ENCODE measurements at regions not wholly inside any gene's neighbourhood (a gene's known extent, or its start where the extent isn't known, plus 50 kb on each side); places are given as distances from the start of the nearest gene placed in this dataset.

- no peak for FAIRE-seq
These were observed 1595.1 kb upstream of the MIR17HG start for GRCh38 chr13:89752394-89752793.

DNA sequence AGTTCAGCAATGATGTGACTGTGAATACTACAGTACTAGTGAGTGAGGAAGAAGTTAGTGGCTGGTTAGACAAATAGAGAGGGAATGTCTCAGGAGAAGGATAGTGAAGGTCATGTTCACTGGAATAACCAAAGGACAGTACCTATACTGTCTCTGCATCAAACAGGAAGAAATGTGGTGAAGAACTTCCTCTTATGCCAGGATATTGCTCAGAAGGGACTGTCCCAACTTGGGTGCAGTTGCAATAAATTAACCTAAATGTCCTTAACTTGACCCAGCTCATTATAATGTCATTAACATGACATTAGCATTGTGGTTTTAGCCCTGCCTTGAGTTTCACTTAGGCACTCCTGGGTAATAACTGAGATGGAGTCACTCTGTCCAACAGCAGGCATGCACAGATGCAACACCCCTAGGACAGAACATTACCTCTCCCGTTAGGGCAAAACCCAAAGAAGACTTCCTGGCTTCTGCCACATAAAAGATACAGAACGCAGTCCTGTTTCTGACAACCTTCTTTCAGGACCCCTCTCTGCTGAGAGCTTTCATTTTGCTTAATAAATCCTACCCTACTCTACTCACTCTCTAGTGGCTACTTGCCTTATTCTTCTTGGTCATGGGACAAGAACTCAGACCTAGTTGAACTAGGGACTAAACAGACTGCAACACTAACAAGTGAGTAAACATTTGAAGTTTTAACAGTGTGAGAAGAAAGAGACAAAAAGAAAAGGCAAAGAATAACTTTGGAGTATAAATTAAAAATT lies 1591.6 kb upstream of the MIR17HG start:
- FAIRE-seq, result no peak

DNA sequence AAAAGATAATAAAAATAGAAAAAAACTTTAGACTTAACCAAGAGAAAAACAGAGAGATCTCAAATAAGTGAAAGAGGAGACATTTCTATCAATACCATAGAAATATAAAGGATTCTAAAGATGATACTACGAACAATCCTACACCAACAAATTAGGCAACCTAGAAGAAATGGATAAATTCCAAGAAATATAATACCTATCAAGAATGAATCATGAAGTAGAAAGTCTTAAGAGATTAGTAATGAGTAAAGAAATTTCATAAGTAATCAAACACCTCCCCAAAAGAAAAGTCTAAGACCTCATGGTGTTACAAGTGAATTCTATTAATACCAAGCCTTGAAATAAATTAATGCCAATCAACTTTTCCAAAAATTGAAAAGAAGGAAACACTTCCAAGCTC lies 1584.5 kb upstream of the MIR17HG start:
- FAIRE-seq, result no peak

GRCh38 chr13:89783221-89783755 lies 1564.2 kb upstream of the MIR17HG start:
- no peak for FAIRE-seq

- FAIRE-seq, result no peak
These were observed 1563.2 kb upstream of the MIR17HG start for GRCh38 chr13:89784161-89784809.

- FAIRE-seq, result no peak
These were observed 1561.0 kb upstream of the MIR17HG start for GRCh38 chr13:89786531-89786930.

DNA sequence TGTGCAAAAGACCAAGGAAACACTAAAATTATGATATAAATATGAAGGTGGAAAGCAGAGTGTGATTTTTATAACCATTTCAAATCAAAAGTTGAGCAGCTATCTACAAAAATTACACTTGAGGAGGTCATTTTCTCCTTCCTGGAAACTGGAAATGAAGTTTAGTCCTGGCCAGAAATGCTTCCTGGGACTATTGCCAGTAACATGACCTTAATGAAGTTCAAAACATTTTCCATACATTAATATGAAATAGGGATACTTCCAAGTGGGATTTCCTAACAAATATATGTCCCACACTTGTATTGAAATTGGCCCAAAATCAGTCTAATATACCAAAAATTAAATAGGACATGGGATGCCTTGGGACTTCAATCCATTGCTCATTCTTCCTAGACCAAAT lies 1556.8 kb upstream of the MIR17HG start:
- FAIRE-seq, result no peak

- FAIRE-seq, result peak; percentile 87
These were observed 1555.4 kb upstream of the MIR17HG start for GRCh38 chr13:89791971-89792630.

GRCh38 chr13:89796196-89796595 lies 1551.3 kb upstream of the MIR17HG start:
- no peak for FAIRE-seq

GRCh38 chr13:89803839-89804238 lies 1543.6 kb upstream of the MIR17HG start:
- no peak for FAIRE-seq

GRCh38 chr13:89806594-89806993 lies 1540.9 kb upstream of the MIR17HG start:
- FAIRE-seq, result no peak

- no peak for FAIRE-seq
These were observed 1534.6 kb upstream of the MIR17HG start for GRCh38 chr13:89812856-89813255.

DNA sequence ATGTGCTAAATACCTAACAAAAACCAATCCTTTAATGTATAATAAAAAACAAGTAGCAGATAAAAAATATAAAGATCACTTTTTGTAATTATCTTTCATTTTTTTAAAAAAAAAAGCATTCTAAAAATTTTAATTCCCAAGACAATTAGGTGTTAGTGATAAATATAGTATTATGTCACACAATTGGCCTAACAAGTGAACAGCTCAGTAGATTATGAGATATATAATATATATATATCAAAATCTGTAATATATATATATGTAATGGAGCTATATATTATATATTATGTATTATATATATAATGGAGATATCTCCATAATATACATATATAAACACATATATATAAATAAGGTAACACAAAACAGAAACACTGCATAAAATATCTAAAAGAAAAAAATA lies 1531.1 kb upstream of the MIR17HG start:
- FAIRE-seq, result peak; percentile 19

DNA sequence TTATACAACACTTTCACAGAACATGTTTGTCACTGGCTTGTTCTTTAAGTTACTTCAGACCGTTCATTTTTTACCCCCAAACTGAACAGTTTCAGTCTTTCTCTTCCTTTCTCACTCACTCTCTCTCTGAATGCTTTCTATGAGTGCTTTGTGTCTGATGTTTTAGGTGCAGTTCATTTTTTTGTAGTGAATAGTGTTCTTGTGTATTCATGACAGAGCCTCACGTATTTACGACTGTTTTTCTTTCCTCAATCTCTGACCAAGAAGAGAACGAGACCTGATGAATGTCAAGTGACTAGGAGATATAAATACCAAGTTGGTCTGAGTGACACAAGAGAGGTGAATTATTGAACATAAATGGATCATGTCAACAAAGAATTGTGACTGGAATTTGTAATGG lies 1525.0 kb upstream of the MIR17HG start:
- no peak for FAIRE-seq

- FAIRE-seq, result no peak
These were observed 1519.9 kb upstream of the MIR17HG start for GRCh38 chr13:89827552-89827951.

- FAIRE-seq, result no peak
These were observed 1519.0 kb upstream of the MIR17HG start for GRCh38 chr13:89828506-89828905.

DNA sequence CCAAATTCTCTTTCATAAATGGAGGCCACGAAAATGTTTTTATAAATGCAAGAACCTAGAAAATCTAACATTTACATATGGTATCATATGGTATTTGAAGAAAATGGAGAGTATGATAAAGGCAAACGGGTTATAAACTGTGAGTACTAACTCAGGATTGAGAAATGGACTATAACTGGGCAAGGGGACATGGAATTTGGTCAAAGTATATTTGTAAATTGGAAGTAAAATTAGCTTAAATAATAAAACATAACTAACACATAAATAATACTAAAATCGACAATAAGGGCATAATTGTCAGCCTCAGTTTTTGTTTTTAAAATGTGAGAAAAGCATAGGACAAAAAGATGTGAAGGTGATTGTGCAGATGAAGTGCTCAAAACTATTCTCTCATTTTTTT lies 1516.3 kb upstream of the MIR17HG start:
- FAIRE-seq, result no peak

DNA sequence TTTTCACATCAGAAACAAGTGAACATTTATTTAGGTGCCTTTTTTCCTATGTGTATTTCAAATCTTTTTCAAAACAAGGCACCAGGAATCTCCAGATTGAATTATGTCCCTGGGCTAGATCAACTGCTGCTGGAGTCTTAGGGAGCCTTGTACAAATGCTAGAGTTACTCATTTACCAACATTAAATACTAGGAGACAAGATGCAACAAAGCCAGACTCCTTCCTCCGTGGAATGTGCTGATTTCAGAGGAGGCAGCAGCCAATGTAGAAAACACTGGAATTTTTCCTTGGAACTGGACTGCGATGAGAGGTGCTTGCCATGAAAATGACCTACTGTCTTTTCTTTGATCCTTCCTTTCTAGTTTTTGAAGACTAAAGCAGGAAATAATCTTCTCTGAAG lies 1514.7 kb upstream of the MIR17HG start:
- no peak for FAIRE-seq

DNA sequence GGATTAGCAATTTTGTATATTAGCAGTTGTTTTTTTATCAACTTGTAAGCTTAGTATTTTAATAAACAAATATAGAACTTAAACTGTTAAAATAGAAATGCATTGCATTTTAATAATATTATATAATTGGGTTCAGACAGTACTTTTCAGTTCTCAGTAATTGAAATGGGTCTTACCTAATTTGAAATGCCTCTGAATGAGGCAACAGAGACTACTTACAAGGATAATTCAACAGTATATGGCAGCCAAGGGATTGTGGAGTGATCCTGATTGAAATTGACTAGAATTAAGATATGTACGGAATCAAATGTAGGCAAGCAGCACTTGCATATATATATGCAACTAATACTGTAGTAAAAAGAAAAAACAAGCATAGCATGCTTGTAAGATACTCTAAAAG lies 1503.9 kb upstream of the MIR17HG start:
- FAIRE-seq, result no peak

- FAIRE-seq, result no peak
These were observed 1501.6 kb upstream of the MIR17HG start for GRCh38 chr13:89845874-89846273.

- FAIRE-seq, result no peak
These were observed 1500.4 kb upstream of the MIR17HG start for GRCh38 chr13:89846926-89847585.

GRCh38 chr13:89852570-89852969 lies 1494.9 kb upstream of the MIR17HG start:
- no peak for FAIRE-seq

DNA sequence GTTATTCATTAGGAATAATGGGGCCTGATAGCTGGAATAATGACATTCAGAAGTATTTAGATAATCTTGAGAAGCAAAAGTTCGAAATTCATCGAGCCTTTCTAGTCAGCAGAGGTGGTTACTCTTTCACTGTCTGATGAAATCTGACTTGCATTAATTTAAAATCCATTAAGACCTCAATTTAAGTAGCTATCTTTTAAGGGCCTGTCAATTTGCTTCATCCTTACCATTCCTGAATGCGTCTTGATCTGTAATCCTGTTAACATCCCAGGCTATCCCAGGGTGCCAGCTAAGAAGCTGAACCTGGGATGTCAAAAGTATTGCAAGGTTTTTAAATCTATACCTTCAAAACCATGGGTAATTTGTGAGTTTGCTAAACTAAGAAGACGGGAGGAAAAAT lies 1491.0 kb upstream of the MIR17HG start:
- FAIRE-seq, result no peak
